Pancreas (tissue), 10 donors: ENCODE measurements at regions not wholly inside any gene's neighbourhood (a gene's known extent, or its start where the extent isn't known, plus 50 kb on each side); places are given as distances from the start of the nearest gene placed in this dataset.

Experiments
- ATAC-seq, 4 donors: fragments of 200-7000 bp; cut with Tn5 transposase; one replicate each; pipeline versions ENCODE4 v1.8.0 to v1.9.1; 2020; ENCODE audit warnings: mild to moderate bottlenecking in 4 of 4, moderate library complexity in 4 of 4
- DNase-seq, 6 donors: peaks; one replicate each; pipeline ENCODE4 v3.0.0-alpha.2; 2020
- FAIRE-seq: peaks from 2 replicates; lab custom pipeline; 2012; peaks lifted over from hg19 to GRCh38; lab: Jason Lieb, UNC
- H3K27ac ChIP-seq, 4 donors: fragments of 200-600 bp; sonication (generic); 1 replicate in 3 of 4; 2 replicates in 1 of 4; pipeline versions ENCODE4 v1.5.0 to v1.8.0; 2020
- H3K27me3 ChIP-seq, 4 donors: fragments of 200-600 bp; one replicate each; pipeline ENCODE4 v1.8.0; 2021
- H3K36me3 ChIP-seq, 3 donors: fragments of 200-600 bp; sonication (generic) in 1 of 3; one replicate each; pipeline versions ENCODE4 v1.5.0 to v1.8.0; 2020 to 2021
- H3K4me1 ChIP-seq, 3 donors: fragments of 200-600 bp; one replicate each; pipeline ENCODE4 v1.8.0; 2021
- H3K4me3 ChIP-seq, 4 donors: fragments of 200-600 bp; sonication (generic) in 2 of 4; one replicate each; pipeline versions ENCODE4 v1.5.0 to v1.8.0; 2020 to 2021
- H3K9me3 ChIP-seq, 4 donors: fragments of 200-600 bp; one replicate each; pipeline ENCODE4 v1.8.0; 2021
- CTCF ChIP-seq, 4 donors: fragments of 200-600 bp; sonication (generic) in 3 of 4; IDR thresholded peaks; one replicate each; pipeline versions ENCODE4 v1.5.0 to v1.8.0; 2021; ENCODE audit warnings: antibody characterized with exemption in 4 of 4
- WGBS, 2 donors: extraction: QIAGEN DNeasy Blood & Tissue Kit; methylation state at CpG; one replicate each; pipeline ENCODE4 v1.1.7; 2013; 5-methylcytosine and 5-hydroxymethylcytosine counted together
- intact Hi-C, 3 donors: fragments of 100-400 bp; cut with DNase I; formaldehyde crosslinking; loops; one replicate each; pipeline versions ENCODE4 v1.11.1 to v1.14.2; 2022
- donor health status: healthy with polysubstance abuse.
- donor health status: DM: no; HTN: no; CAD: no; lungs with moderate emphysema.
- donor health status: DM: no; HTN: no; CAD: no.
- donor health status: control.
- donor health status: control.
- donor health status: Bipolar disorder and iron deficiency.
- donor health status: DM: yes; HTN: yes; CAD: no.
- donor health status: DM: no; HTN: no; CAD: no.
- donor health status: DM: no; HTN: no; CAD: no.
- donor health status: DM: yes; HTN: yes; CAD: no.

GRCh38 chr16:80062361-80063030 lies 462.0 kb upstream of the MAF start:
- H3K36me3 ChIP-seq, result no peaks in the 10 kb centered on the region
- WGBS, 2 donors, result 85 to 86% methylated on average over 12 of the region's 12 CpGs
- no peaks in the 10 kb centered on the region for H3K9me3 ChIP-seq
- no peak overlapping the region for H3K27ac ChIP-seq
- intact Hi-C loops, result no loop called here
- DNase-seq (no peak), ATAC-seq (no peak), FAIRE-seq (no peak)
- no peak for TF ChIP-seq CTCF (IDR thresholded peaks at IDR 0.05)
- no peak overlapping the region for H3K4me3 ChIP-seq
- H3K4me1 ChIP-seq, result no peaks in the 10 kb centered on the region
- no peaks in the 10 kb centered on the region for H3K27me3 ChIP-seq

- 71 to 78% methylated on average over 3 of the region's 3 CpGs for WGBS, 2 donors
- ATAC-seq, result no peak
- no peak for FAIRE-seq
- Histone ChIP-seq H3K36me3 (no peaks in the 10 kb centered on the region), H3K27me3 (no peaks in the 10 kb centered on the region), H3K4me3 (no peak overlapping the region), H3K9me3 (no peaks in the 10 kb centered on the region), H3K27ac (no peak overlapping the region), H3K4me1 (no peaks in the 10 kb centered on the region)
- intact Hi-C loops, result no loop called here
- no peak for TF ChIP-seq CTCF (IDR thresholded peaks at IDR 0.05)
- no peak for DNase-seq
Observed at GRCh38 chr16:80060470-80060869, 459.9 kb upstream of the MAF start.

DNA sequence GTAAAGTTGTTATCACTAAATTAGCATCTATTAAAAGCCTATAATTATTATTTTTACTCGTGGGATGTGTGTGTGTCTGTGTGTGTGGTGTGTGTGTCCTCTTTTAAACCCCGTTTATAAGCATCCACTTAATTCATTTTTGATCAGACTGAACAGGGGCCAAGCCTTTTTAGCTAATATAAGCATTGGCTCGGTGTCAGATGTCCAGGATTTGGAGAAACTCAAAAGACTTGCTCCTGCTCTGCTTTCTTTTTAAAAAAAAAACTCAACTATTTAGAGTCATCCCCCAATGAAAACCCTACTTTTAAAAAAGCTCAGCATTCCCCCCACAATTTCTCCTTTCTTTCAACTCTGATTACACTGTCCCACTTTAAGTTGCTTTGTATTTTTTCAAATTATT lies 459.3 kb upstream of the MAF start:
- no peak for TF ChIP-seq CTCF (IDR thresholded peaks at IDR 0.05)
- Histone ChIP-seq H3K27me3 (no peaks in the 10 kb centered on the region), H3K4me1 (no peaks in the 10 kb centered on the region), H3K9me3 (no peaks in the 10 kb centered on the region), H3K4me3 (no peak overlapping the region), H3K27ac (no peak overlapping the region), H3K36me3 (no peaks in the 10 kb centered on the region)
- 51 to 56% methylated on average over 3 of the region's 3 CpGs for WGBS, 2 donors
- intact Hi-C loops, result no loop called here
- FAIRE-seq (no peak), ATAC-seq (no peak), DNase-seq (no peak)

DNA sequence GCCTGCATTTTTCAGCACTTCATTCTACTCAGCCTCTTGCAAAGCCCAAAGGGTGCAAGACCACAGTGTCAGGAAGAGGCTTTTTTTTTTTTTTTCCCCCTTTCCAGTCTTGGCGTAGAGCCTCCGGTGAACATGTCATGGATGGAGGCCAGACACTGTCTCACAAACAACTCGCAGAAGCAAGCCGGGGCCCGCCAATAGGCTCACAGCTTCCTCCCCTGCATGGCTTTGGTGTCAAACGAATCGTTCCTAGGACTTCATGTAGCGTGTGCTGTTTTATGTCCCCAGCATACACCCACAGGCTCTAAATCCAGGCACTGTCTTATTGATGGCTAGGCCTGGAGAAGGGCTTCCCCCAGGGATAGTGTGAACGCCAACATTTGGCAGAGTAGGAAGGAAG lies 457.7 kb upstream of the MAF start:
- H3K27ac ChIP-seq, result no peak overlapping the region
- intact Hi-C loops, result no loop called here
- no peaks in the 10 kb centered on the region for H3K36me3 ChIP-seq
- H3K9me3 ChIP-seq, result no peaks in the 10 kb centered on the region
- WGBS, 2 donors, result 74 to 87% methylated on average over 9 of the region's 9 CpGs
- H3K4me1 ChIP-seq, result no peaks in the 10 kb centered on the region
- H3K4me3 ChIP-seq, result no peak overlapping the region
- peak in 2 of 6 donors; percentile 3 to 8 for DNase-seq
- no peak for TF ChIP-seq CTCF (IDR thresholded peaks at IDR 0.05)
- ATAC-seq, result peak in 1 of 4 donors; percentile 34
- FAIRE-seq, result no peak
- no peaks in the 10 kb centered on the region for H3K27me3 ChIP-seq

DNA sequence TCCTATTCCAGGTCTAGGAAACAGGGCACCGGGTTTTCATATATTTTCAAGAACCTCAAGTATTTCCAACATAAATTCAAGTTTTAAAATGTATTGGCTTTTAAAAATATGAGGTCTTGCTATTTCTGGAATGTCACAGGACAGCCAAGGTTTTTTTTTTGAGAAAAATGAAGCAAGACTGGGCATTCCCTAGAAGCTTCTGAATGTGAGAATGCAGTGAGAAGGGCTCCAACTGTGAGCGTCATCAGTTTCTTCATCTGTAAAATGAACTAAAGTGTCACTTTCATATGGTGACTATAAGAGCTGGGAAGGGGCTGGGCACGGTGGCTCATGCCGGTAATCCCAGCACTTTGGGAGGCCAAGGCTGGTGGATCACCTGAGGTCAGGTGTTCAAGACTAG lies 455.8 kb upstream of the MAF start:
- DNase-seq (no peak), FAIRE-seq (no peak), ATAC-seq (peak in 1 of 4 donors; percentile 45)
- Histone ChIP-seq H3K36me3 (no peaks in the 10 kb centered on the region), H3K9me3 (no peaks in the 10 kb centered on the region), H3K27ac (no peak overlapping the region), H3K4me3 (no peak overlapping the region), H3K27me3 (no peaks in the 10 kb centered on the region), H3K4me1 (no peaks in the 10 kb centered on the region)
- intact Hi-C loops, result no loop called here
- 80 to 81% methylated on average over 4 of the region's 4 CpGs for WGBS, 2 donors
- TF ChIP-seq CTCF (IDR thresholded peaks at IDR 0.05), result no peak
